Lower lobe of right lung (tissue), 2 donors: ENCODE measurements at regions not wholly inside any gene's neighbourhood (a gene's known extent, or its start where the extent isn't known, plus 50 kb on each side); places are given as distances from the start of the nearest gene placed in this dataset.

Experiments
- ATAC-seq, 2 donors: fragments of 200-7000 bp; cut with Tn5 transposase; one replicate each; pipeline ENCODE4 v1.9.1; 2020 to 2022; ENCODE audit warnings: mild to moderate bottlenecking in 2 of 2, moderate library complexity in 2 of 2
- DNase-seq: peaks from one replicate; pipeline ENCODE4 v3.0.0-alpha.2; 2020
- H3K27ac ChIP-seq: fragments of 200-600 bp; one replicate; pipeline ENCODE4 v1.8.0; 2022
- H3K27me3 ChIP-seq: fragments of 200-600 bp; one replicate; pipeline ENCODE4 v1.8.0; 2022; ENCODE audit warnings: low read depth
- H3K36me3 ChIP-seq: fragments of 200-600 bp; one replicate; pipeline ENCODE4 v1.8.0; 2022; ENCODE audit warnings: mild to moderate bottlenecking
- H3K4me1 ChIP-seq: fragments of 200-600 bp; one replicate; pipeline ENCODE4 v1.8.0; 2022
- H3K4me3 ChIP-seq: fragments of 200-600 bp; one replicate; pipeline ENCODE4 v1.8.0; 2022; ENCODE audit warnings: mild to moderate bottlenecking
- H3K9me3 ChIP-seq: fragments of 200-600 bp; one replicate; pipeline ENCODE4 v1.8.0; 2022
- CTCF ChIP-seq: fragments of 200-600 bp; IDR thresholded peaks from one replicate; pipeline ENCODE4 v1.8.0; 2022; ENCODE audit warnings: antibody characterized with exemption, mild to moderate bottlenecking
- intact Hi-C: fragments of 100-400 bp; cut with DNase I; formaldehyde crosslinking; loops from one replicate; pipeline ENCODE4 v1.11.0; 2022
- donor health status: DM: no; HTN: yes; CAD: no; lungs with severe emphysema.

- intact Hi-C loops, result no loop called here
These were observed 68.4 kb upstream of the ARHGAP5 start for GRCh38 chr14:32008602-32009193.

DNA sequence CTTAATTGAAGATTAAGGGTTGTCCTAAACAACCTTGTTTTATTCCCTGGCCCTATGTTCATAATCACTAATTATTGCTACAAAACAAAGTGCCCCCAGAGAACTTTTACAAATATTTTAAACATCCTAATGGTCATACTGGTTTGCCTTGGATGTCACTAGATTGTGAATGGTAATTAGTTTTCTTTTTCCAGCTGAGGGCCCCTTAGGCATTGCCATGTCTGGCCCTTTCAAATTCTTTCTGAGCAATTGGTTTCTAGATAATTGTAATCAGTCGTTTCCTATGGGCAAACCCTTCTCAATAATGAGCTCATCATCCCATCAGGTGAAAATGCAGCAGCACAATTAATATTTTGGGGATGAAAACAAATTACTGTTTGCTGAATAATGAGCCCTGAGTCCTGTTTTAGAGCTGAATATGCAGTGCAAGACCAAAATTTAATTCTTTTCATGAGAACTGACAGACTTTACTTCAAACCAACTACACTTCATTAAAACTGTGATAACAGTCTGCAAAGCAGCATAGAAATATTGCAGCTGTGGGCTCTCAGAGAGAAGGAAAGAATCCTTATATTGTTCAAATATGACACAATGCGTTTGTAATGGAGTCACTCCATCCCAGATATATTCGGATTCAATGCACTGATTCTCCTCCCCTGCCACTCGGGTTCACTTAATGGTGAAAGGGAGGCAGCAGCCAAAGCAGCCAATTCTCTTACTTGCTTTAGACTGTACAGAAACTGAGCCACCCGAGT, 67.7 kb upstream of the ARHGAP5 start:
- Histone ChIP-seq H3K9me3 (no peaks in the 10 kb centered on the region), H3K4me1 (no peaks in the 10 kb centered on the region), H3K27ac (no peak overlapping the region), H3K27me3 (no peaks in the 10 kb centered on the region), H3K4me3 (no peak overlapping the region), H3K36me3 (no peaks in the 10 kb centered on the region)
- DNase-seq, result no peak
- no peak for TF ChIP-seq CTCF
- no peak for ATAC-seq
- intact Hi-C loops, result no loop called here

More at GRCh38 chr14:32008602-32009193, 68.4 kb upstream of the ARHGAP5 start:
- no peaks in the 10 kb centered on the region for H3K36me3 ChIP-seq
- H3K27me3 ChIP-seq, result no peaks in the 10 kb centered on the region
- DNase-seq (no peak), ATAC-seq (no peak)
- TF ChIP-seq CTCF, result no peak
- no peaks in the 10 kb centered on the region for H3K9me3 ChIP-seq
- no peak overlapping the region for H3K4me3 ChIP-seq
- no peaks in the 10 kb centered on the region for H3K4me1 ChIP-seq
- H3K27ac ChIP-seq, result no peak overlapping the region

DNA sequence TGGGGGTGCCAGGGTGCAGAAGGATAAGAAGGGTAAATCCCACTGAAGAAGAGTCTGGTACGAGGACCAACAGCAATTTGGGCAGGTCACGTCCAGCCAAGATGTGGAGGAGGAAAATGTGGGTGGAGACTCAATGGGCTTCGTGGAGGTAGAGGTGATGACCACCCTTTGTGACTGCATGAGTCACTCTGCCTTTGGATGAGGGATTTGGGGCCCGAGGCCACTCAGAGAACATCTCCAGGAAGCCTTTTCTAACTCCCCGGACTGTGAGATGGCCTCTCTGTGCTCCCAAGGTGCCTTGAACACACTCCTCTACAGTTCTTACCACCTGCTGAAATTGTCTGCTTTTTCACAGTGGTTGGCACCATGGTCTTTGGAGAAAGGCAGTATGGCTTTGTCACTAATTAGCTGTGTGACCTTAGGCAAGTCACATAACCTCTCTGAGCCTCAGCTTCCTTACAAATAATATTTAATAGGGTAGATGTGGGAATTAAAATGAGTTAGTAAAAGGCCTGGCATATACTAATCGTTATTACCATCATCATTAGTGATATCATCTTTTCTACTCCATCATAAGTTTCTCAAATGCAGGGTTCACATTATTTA, 67.0 kb upstream of the ARHGAP5 start:
- no peak for ATAC-seq

DNA sequence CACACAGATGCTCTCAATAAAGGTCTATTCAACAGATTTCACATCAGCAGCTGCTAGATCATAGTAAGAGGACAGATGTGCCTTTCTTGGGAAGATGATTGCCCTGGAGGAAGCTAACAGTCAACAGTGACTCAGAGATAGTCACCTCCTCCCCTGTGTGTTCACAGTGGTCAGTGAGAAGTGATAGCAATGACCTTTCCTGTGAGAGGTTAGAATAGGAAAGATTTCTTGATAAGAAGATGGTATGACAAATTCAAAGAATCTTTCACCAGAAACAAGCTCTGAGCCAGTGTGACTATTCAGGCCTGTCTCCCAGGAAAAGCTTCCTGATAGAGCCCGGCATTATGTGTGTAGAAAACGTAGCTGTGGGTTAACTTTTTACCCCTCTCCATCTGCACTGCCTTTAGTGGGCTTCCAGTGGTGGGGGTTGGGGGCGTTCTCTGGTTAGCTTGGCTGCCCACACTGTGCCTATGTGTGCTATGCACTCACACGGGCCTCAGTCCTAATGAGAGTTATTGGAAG, 66.4 kb upstream of the ARHGAP5 start:
- no peaks in the 10 kb centered on the region for H3K4me1 ChIP-seq
- no peak overlapping the region for H3K27ac ChIP-seq
- H3K4me3 ChIP-seq, result no peak overlapping the region
- H3K9me3 ChIP-seq, result no peaks in the 10 kb centered on the region
- DNase-seq (no peak), ATAC-seq (no peak)
- H3K27me3 ChIP-seq, result no peaks in the 10 kb centered on the region
- intact Hi-C loops, result no loop called here
- TF ChIP-seq CTCF, result no peak
- H3K36me3 ChIP-seq, result no peaks in the 10 kb centered on the region

More for the DNA sequence above, 67.0 kb upstream of the ARHGAP5 start:
- no peak for TF ChIP-seq CTCF
- no peak for DNase-seq
- intact Hi-C loops, result no loop called here
- Histone ChIP-seq H3K4me3 (no peak overlapping the region), H3K36me3 (no peaks in the 10 kb centered on the region), H3K4me1 (no peaks in the 10 kb centered on the region), H3K9me3 (no peaks in the 10 kb centered on the region), H3K27me3 (no peaks in the 10 kb centered on the region), H3K27ac (no peak overlapping the region)

DNA sequence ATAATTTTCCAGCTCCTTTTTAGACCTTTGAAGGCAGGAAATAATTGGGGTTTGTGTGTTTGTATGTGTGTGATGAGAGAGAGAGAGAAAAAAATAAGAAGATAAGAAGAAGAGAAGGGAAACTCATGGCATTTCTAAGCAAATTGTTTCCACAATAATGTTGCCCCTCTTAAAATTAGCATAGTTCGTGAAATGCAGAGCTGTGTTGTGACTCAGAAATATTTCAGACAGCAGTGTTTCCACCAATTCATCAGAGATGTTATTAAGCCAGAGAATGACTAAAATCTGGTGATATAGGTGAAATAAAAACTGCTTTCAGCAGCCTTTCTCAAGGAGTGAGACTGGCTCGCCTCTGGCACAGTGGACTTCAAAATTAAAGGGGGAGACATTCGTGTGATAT, 65.9 kb upstream of the ARHGAP5 start:
- no peak overlapping the region for H3K27ac ChIP-seq
- no peak for DNase-seq
- no peaks in the 10 kb centered on the region for H3K36me3 ChIP-seq
- ATAC-seq, result no peak
- no peaks in the 10 kb centered on the region for H3K27me3 ChIP-seq
- no peaks in the 10 kb centered on the region for H3K4me1 ChIP-seq
- TF ChIP-seq CTCF, result no peak
- H3K4me3 ChIP-seq, result no peak overlapping the region
- intact Hi-C loops, result no loop called here
- no peaks in the 10 kb centered on the region for H3K9me3 ChIP-seq
